HG03025 (cell line): ENCODE measurements at regions not wholly inside any gene's neighbourhood (a gene's known extent, or its start where the extent isn't known, plus 50 kb on each side); places are given as distances from the start of the nearest gene placed in this dataset.

Experiments used
- ATAC-seq: cut with Tn5 transposase; IDR thresholded peaks from one replicate; pipeline ENCODE4 v1.9.1; 2021; ENCODE audit warnings: mild to moderate bottlenecking, moderate library complexity; ENCODE audit not compliant: unreplicated experiment, low FRiP score

DNA sequence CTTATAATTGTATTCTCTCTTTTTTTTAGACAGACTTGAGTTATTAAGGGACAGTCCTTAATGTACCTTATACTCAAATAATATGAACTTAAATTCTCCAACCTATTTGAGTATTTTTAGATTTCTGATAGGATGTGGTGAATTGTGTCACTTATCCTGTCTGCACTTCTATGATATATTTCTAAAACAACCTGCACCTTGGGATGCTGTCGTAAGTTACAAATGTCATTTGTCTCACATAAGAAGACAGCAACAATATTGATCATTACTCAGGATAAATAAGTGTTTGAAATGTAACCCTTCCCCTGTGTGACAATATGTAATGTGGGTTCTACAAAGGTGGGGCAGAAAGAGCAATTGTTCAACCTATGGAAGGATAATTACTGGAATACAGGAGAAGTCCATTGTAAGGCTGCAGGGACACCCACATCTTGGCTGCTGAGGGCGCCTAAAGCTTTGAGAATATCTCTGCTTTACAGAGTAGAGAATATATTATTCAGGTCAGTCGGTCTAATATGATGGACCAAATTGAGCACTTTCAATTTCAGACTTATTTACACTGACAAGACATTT, 236.9 kb upstream of the PRR20A start:
- no peak for ATAC-seq

DNA sequence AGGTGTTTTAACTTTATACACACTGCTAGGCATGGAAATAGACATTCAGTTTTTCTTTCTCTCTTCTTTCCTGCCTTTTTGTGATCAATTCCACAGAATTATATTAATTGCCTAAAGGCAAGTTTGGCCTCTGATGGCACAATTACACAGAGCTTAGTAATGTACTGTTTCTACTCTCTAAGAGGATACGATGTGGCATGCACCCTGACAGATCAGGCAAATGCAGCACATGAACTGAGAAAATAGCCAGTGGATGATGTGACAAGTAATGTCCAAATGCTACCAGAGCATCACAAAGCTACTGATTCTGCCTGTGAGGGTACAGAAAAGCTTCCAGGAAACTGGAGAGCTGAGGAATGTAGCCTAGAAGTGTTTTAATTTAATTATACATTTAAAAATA, 233.8 kb upstream of the PRR20A start:
- no peak for ATAC-seq

DNA sequence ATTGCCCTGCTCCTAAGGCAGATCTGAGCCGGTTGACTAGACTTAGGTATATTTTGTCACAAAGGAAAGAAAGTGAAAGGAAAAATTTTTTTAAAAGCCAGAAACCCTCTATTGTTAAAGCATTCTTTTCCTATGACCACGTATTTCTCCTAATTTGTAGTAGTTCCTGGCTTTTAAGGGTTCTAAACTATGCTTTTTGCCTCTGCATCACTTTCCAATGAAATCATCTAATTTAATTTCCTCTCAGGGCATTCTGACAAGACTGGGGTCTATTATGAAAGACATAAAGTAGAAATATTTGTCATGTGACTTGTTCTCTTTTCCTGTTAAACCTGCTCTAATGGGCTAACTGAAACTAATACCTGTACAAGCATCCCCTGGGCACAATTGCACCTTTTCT, 233.0 kb upstream of the PRR20A start:
- no peak for ATAC-seq

DNA sequence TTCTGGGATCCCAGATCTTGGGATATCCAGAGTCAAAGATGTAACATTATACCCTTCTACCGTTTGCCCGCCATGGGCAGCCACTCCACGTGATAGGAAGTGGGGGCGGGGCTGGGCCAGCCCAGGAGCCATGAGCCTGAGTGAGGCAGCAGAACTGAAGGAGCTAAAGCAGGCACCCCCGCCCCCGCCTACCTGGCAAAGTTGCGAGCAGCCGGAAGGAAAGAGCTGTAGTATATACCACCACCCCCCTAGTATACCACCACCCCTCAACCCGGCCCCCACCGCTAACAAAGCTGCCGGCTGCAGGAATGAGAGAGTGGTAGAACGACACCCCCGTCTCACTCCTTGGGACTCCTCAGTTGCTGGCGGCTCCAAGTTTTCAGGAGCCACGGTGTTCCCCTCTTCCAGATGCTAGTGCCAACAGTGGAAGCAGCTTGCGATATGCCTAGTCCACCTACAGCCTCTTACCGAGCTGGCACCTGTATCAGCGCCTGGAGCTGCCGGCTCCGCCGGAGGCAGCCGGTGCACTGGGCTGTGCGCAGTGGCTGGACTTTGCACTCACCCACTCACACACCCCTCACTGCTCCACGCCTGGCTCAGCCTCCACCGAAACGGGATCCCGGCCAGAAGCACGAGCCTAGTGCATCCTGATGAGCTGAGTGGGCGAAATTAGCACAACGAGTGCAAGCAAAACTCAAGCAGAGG, 230.7 kb upstream of the PRR20A start:
- no peak for ATAC-seq

DNA sequence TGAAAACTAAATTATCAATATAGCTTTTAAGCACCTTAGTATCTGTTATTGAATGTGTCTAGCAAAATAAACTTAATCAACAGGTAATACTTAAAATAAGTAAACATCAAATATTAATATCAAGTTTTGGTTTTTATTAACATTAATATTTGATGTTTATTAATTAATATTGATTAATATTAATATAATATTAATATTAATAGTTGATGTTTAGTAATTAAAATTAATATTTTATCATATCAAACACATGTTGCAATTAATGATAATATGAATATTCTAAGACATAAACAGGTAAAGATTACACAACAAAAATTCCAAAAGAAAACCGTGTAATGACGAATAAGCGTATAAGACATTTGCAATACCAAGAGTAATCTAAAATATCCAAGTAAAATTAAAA, 222.8 kb upstream of the PRR20A start:
- no peak for ATAC-seq

DNA sequence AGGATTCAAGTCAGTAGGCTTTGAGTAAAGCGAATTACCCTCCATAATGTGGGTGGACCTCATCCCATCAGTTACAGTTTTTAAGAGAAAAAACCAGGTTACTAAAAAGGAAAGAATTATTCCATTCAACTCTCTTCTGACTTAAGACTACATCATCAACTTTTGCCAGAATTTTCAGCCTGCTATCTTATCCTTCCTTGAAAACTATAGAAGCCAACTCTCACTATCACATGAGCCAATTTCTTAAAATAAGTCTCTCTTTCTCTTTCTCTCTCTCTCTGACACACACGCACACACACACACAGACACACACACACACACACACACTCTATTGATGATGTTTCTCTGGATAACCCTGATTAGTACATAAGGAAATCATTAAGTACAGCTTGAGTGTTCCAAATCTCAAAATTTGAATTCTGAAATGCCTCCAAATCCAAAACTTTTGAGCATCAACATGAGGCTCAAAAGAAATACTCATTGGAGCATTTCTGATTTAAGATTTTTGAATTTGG, 217.0 kb upstream of the PRR20A start:
- ATAC-seq: no peak

DNA sequence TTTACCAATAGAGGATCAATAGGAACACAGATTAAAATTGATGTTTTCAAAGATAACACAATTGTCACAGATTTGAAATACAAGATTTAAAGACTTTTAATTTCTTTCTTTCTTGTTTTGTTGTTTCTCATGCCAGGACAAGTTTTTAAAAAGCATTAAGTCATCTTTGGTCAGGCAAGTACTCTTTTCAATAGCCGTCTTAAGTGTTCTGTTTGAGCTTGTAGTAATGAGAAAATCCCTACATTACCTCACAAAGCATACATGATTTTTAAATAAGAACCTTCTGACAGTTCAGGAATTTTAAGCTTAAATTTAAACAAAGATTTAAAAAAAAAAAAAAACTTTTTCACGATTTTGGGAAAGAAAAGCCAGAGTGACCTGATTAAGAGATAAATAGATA, 216.3 kb upstream of the PRR20A start:
- ATAC-seq: no peak

DNA sequence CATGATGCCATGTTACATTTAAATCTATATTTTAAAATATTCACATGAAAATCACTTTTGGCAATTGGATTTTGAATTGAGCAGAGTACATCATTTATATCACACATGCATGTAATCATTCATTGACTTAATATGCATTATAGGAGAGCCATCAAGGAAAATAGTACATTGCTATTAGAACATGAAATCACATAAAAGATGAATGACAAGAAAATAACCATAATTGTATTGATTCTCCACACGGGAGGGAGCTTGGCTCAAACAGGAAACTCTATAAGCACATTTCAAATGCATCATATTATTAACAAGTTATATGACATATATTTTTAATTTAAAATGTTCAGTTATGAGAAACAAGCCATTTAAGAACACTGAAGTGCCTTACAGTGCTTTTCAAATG, 208.6 kb upstream of the PRR20A start:
- no peak for ATAC-seq

DNA sequence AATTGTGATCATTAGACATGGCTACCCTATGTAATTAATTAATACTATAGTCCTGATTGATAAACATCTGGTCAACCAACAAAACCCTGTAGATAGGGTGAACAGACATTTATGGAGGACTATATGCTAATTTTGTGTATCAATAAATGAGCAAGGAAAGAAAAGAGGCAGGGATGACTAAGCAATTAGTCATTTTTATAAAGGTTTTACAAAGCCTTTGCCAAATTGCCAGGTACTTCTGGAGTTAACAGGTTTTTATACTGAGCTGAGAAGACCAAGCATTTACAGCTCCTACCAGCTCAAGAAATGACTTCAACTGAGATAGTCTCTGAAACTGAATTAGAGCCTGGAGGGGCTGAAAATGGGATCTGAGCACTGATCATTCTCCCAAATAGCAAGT, 186.8 kb upstream of the PRR20A start:
- ATAC-seq: no peak

DNA sequence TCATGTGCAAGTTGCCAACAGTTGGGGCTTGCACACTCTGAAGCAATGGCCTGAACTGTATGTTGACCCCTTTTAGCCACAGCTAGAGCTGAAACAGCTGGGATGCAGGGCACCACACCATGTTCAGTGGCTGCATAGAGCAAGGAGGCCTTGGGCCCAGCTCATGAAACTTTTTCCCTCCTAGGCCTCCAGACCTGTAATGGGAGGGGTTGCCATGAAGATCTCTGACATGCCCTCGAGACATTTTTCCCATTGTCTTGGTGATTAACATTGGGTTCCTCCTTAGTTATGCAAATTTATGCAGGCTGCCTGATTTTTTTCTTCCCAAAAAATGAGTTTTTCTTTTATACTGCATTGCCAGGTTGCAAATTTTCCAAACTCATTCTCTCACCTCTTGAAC, 165.1 kb upstream of the PRR20A start:
- no peak for ATAC-seq

DNA sequence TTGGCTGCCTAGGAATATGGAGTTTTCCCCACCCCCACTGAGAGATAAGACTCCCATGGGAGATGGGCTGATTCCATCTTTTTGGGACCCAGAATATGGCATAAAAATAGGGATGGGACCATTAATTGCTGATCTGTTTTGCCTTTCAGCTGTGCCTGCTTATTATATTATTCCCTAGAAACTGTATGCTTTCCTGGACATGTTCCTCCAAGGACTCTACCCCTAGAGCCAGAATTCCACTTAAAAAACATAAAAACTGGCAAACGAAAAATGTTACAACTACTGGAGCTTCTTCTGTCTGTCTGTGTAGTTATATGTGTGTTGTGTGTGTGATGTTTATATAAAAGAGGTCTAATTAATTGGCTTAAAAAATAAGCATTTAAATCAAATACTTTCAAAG, 159.9 kb upstream of the PRR20A start:
- ATAC-seq: no peak

DNA sequence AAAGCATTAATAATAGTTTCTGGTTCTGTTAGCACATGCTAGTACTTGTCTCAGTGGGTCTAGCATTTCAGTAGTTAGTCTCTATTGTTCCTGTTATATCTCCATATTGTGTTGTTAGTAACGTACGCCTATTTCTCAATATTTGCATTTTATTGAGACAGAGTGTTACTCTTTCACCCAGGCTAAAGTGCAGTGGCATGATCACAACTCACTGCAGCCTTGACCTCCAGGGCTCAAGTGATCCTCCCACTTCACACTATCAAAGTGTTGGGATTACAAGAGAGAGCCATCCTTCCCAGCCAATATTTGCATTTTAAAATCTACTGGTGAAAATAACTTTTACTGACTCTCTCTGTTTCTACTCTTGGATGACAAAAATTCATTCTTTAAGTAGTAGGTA, 154.6 kb upstream of the PRR20A start:
- ATAC-seq: no peak

DNA sequence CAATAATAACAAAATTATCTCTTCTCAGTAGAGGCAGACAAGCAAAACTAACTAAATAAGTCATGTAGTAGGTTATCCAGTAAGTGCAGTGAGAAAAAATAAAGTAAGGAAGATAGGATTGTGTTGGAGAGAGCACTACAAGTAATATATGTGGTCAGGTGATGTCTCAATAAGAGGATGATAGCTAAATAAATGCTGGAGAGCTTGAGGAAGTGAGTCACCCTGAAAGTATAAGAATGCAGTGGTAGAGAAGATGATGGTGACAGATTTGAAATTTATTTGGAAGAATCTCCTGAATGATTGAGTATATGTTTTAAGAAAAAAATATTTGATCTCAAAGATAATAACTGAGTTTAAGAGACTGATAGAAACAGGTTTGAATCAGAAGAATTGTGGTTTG, 152.2 kb upstream of the PRR20A start:
- ATAC-seq: no peak

DNA sequence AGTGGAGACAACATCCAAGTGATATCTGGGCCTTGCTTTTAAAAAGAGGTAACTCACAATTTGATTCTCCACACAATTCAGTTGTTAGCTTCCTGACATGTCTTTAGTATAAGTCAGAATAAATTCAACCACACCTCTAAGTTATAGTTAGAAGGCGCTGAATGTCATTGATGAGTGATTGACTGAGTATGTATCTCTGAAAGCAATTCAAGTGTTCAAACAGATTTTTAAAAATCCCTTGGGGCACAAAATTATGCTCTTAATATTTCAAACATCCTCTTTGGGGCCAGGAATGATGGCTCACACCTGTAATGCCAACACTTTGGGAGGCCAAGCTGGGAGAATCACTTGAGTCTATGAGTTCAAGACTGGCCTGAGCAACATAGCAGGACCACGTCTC, 137.0 kb upstream of the PRR20A start:
- ATAC-seq: no peak

DNA sequence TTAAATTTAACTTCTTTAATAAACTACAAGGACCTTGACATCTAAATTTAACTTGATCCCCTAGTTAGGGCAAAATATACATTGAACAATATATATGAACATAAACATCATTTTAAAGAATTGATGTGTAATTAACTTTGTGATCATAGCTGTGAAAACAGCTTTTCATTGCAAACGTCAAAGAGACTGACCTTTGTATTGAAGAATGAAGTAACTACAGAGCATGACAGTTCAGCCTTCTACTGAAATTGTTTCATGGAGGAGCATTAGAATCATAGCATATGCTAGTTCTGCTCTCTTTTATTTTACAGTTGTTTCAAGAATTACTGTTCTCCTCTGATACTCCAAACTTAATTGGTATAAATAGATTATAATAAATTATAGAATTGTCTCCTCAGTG, 123.4 kb upstream of the PRR20A start:
- ATAC-seq: no peak

DNA sequence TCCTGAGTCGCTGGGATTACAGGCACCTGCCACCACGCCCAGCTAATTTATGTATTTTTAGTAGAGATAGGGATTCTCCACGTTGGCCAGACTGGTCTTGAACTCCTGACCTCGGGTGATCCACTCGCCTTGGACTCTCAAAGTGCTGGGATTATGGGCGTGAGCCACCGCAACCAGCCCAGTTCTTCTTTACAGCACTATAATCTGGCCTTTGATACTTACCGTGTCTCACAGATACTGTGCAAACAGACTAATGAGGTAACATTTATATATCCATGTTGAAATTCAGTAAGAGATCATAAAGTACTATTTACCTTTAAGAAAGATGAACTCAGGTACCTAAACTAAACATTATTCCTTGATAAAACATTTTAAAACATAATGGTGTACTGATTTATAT, 121.8 kb upstream of the PRR20A start:
- ATAC-seq: no peak

DNA sequence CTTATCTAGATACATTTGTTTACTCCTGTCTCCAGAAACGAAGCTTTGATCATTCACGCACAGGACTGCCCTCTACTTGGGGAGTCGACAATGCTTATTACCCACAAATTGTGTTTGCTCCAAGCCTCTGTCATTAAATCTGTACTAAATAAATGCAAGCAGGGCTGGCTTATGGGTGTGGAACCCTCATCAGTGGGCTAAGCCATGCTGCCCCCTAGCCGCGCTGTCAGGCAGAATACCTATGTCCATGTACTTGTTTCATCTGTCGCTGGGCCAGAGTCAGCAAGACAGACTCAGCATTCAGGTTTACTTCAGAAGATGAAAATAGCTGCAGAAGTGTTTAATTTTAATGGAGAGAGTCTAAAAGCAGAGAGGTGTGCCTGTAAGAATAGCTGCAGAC, 110.0 kb upstream of the PRR20A start:
- ATAC-seq: no peak

DNA sequence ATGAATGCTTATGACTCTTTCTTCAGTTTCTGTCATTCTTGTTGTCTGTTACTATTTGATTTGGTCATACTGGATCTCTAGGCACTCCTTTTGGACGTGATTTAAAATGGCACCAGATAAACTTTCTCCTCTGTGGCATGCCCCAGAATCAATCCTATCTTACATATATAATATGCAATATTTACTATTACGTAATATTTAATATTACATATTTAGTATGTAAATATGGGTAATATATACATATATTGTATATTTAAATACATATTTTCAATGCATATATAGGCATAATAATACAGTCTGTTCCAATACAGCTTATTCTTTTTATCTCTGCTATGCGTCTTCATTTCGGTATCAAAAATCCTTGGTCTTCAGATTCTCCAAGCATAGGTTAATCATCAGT, 104.4 kb upstream of the PRR20A start:
- no peak for ATAC-seq

DNA sequence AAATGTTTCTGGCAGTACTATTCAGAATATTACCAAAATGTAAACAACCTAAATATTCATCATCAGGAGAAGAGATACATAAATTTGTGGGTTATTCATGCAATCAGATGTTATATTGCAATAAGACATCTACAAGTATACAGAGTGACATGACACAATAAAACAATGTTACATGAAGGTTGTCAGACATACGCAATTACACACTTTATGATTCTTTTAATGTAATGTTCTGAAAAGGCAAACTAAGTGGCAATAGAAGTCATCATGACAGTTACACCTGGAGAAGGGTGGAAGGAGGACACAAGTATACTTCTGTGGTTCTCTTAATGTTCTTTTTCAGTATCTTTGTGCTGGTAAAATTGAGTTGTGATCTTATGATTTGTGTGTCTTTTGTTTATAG, 95.8 kb upstream of the PRR20A start:
- ATAC-seq: no peak

DNA sequence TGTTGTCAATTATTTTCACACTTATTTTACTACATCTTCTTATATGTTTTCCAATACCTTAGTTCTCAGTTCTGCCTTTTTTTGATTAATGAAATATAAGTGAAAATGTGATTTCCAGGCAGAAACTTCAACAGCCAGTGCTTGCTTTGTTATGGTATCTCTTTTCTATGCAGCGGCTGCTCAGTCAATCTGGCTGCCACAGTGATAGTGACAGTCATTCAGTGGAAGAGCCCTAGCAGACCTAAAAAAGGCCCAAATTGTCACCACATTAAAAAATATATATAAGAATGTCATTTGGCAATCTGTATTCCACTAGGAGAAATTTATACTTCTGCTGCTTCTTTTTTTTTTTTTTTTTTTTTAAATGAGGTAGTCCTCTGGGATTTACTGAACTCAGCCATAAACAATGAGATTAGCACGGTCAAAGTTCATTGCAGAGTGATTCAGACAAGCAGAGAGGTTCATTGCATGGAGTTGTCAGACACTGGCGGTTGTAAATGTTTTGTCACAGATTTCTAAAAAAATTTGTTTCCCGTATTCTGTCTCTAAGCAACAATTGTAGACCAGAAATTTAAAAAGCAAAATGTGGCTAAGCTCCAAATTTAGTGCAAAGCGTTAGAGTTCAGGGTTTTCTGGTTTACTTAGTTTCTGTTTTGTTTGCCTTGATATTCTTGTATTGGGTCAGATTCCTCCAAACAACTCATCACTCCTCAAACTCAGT, 94.7 kb upstream of the PRR20A start:
- ATAC-seq: no peak

DNA sequence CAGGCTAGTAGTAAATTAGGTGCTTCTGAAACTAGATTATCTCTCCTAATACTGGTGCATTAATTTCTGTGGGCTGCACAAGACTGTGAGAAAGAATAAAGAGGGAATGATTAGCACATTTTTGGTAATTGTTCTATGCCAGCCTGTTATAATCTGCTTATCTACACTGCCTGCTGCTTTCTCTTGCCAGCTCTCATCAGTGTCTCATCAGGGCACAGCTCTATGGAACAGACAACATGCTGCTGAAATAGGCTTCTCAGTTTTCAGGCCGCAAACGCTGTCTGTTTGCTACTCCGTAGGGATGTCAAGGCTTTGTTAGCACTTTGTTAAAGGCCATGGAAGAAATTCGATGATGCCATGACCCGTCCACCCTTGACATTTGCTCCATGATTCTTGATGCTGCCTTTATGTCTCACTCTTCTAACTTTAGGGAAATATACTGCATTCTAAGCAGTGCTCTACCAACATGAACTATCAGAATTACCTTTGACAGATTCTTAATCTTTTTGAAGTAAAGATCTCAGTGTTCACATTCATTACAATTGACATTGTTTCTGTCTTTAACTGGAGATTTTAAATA, 84.0 kb upstream of the PRR20A start:
- ATAC-seq: no peak

DNA sequence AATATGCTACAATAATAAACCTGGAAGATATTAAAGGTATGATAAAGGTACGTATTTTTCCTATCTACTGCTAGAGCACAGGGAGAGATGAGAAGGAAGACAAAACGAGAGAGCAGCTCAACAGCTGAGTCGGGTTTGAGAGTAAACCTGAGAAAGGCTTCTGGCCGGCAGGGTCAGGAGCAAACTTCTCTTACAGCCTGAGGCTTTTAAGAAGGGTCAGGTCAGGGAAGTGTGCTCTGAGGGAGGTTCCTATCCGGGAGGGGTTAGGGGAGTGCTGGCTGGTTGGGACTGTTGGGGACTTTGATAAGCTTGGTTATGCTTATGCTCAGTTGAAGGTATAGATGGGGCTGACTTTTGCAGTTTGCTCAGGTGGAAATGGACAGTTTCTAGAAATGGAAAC, 77.7 kb upstream of the PRR20A start:
- ATAC-seq: no peak
